Ishikawa (cell line): ENCODE measurements at regions not wholly inside any gene's neighbourhood (a gene's known extent, or its start where the extent isn't known, plus 50 kb on each side); places are given as distances from the start of the nearest gene placed in this dataset.

Source experiments
- CEBPB ChIP-seq: IDR thresholded peaks from 2 replicates; pipeline ENCODE4 v1.6.1; 2012
- EP300 ChIP-seq: IDR thresholded peaks from 2 replicates; pipeline ENCODE4 v1.6.1; 2012; ENCODE audit warnings: borderline replicate concordance
- RAD21 ChIP-seq: IDR thresholded peaks from 2 replicates; pipeline ENCODE4 v1.6.1; 2012; ENCODE audit warnings: low read depth
- REST ChIP-seq: IDR thresholded peaks from 2 replicates; pipeline ENCODE4 v1.6.1; 2012; ENCODE audit warnings: low read depth, mild to moderate bottlenecking
- USF1 ChIP-seq: IDR thresholded peaks from 2 replicates; pipeline ENCODE4 v1.6.1; 2012
- YY1 ChIP-seq: IDR thresholded peaks from 2 replicates; pipeline ENCODE4 v1.6.1; 2012; ENCODE audit warnings: low read depth

GRCh38 chr20:58106143-58106750 lies 122.2 kb downstream of the ANKRD60 start:
- TF ChIP-seq CEBPB, result no peak
- no peak for TF ChIP-seq REST
- TF ChIP-seq USF1, result no peak
- no peak for TF ChIP-seq EP300
- no peak for TF ChIP-seq RAD21
- no peak for TF ChIP-seq YY1
